A204.1 (cell line): ENCODE measurements at regions not wholly inside any gene's neighbourhood (a gene's known extent, or its start where the extent isn't known, plus 50 kb on each side); places are given as distances from the start of the nearest gene placed in this dataset.

Source experiments
- FAIRE-seq: peaks from 2 replicates; lab custom pipeline; 2012; peaks lifted over from hg19 to GRCh38; lab: Jason Lieb, UNC

- FAIRE-seq = no peak
These were observed 251.5 kb upstream of the DCN start for GRCh38 chr12:91434081-91434480.

GRCh38 chr12:91432755-91433154 lies 250.1 kb upstream of the DCN start:
- peak; percentile 59 for FAIRE-seq

GRCh38 chr12:91432089-91432488 lies 249.5 kb upstream of the DCN start:
- FAIRE-seq = no peak

GRCh38 chr12:91424506-91424905 lies 241.9 kb upstream of the DCN start:
- FAIRE-seq = no peak

- no peak for FAIRE-seq
These were observed 241.1 kb upstream of the DCN start for GRCh38 chr12:91423693-91424050.

- no peak for FAIRE-seq
These were observed 240.4 kb upstream of the DCN start for GRCh38 chr12:91422811-91423692.

GRCh38 chr12:91422127-91422526 lies 239.5 kb upstream of the DCN start:
- FAIRE-seq = no peak

- no peak for FAIRE-seq
These were observed 237.2 kb upstream of the DCN start for GRCh38 chr12:91419809-91420208.

- no peak for FAIRE-seq
These were observed 235.8 kb upstream of the DCN start for GRCh38 chr12:91418221-91419090.

- no peak for FAIRE-seq
These were observed 235.0 kb upstream of the DCN start for GRCh38 chr12:91417650-91418049.

GRCh38 chr12:91414636-91415035 lies 232.0 kb upstream of the DCN start:
- FAIRE-seq = no peak

GRCh38 chr12:91413581-91414546 lies 231.2 kb upstream of the DCN start:
- no peak for FAIRE-seq

GRCh38 chr12:91406920-91407341 lies 224.3 kb upstream of the DCN start:
- no peak for FAIRE-seq

- no peak for FAIRE-seq
These were observed 221.8 kb upstream of the DCN start for GRCh38 chr12:91404441-91404840.

GRCh38 chr12:91401190-91401589 lies 218.6 kb upstream of the DCN start:
- FAIRE-seq = no peak

GRCh38 chr12:91400271-91400670 lies 217.7 kb upstream of the DCN start:
- FAIRE-seq = no peak

- no peak for FAIRE-seq
These were observed 215.4 kb upstream of the DCN start for GRCh38 chr12:91397866-91398532.

GRCh38 chr12:91396293-91396692 lies 213.7 kb upstream of the DCN start:
- FAIRE-seq = no peak

GRCh38 chr12:91395628-91396135 lies 213.1 kb upstream of the DCN start:
- FAIRE-seq = no peak

- FAIRE-seq = no peak
These were observed 212.3 kb upstream of the DCN start for GRCh38 chr12:91394903-91395302.

- FAIRE-seq = no peak
These were observed 206.0 kb upstream of the DCN start for GRCh38 chr12:91388573-91388972.
